ENCODE measurements at regions not wholly inside any gene's neighbourhood (a gene's known extent, or its start where the extent isn't known, plus 50 kb on each side); places are given as distances from the start of the nearest gene placed in this dataset.

- no peak for DNase-seq
Observed at GRCh38 chr5:171629221-171629620, 156.4 kb upstream of the SMIM23 start.

GRCh38 chr5:171629628-171630349 lies 155.8 kb upstream of the SMIM23 start:
- no peak for DNase-seq

- DNase-seq, result no peak
Observed at GRCh38 chr5:171630350-171631065, 155.1 kb upstream of the SMIM23 start.

GRCh38 chr5:171632616-171633015 lies 153.0 kb upstream of the SMIM23 start:
- no peak for DNase-seq

- no peak for DNase-seq
Observed at GRCh38 chr5:171633776-171634470, 151.7 kb upstream of the SMIM23 start.

- DNase-seq, result no peak
Observed at GRCh38 chr5:171634511-171634910, 151.1 kb upstream of the SMIM23 start.

GRCh38 chr5:171635028-171635427 lies 150.6 kb upstream of the SMIM23 start:
- no peak for DNase-seq

GRCh38 chr5:171635561-171636245 lies 149.9 kb upstream of the SMIM23 start:
- no peak for DNase-seq

- no peak for DNase-seq
Observed at GRCh38 chr5:171637811-171638210, 147.8 kb upstream of the SMIM23 start.

- no peak for DNase-seq
Observed at GRCh38 chr5:171639205-171639621, 146.4 kb upstream of the SMIM23 start.

- DNase-seq, result no peak
Observed at GRCh38 chr5:171639966-171640365, 145.7 kb upstream of the SMIM23 start.

GRCh38 chr5:171640480-171640879 lies 145.1 kb upstream of the SMIM23 start:
- peak in 1 of 2 donors; percentile 53 for DNase-seq

GRCh38 chr5:171641891-171642290 lies 143.7 kb upstream of the SMIM23 start:
- no peak for DNase-seq

GRCh38 chr5:171642894-171643293 lies 142.7 kb upstream of the SMIM23 start:
- no peak for DNase-seq

- no peak for DNase-seq
Observed at GRCh38 chr5:171644536-171644935, 141.1 kb upstream of the SMIM23 start.

GRCh38 chr5:171646102-171647042 lies 139.2 kb upstream of the SMIM23 start:
- DNase-seq, result no peak

- no peak for DNase-seq
Observed at GRCh38 chr5:171647043-171647903, 138.3 kb upstream of the SMIM23 start.

- DNase-seq, result no peak
Observed at GRCh38 chr5:171647904-171648260, 137.7 kb upstream of the SMIM23 start.

- no peak for DNase-seq
Observed at GRCh38 chr5:171648279-171649074, 137.1 kb upstream of the SMIM23 start.
